SK-N-SH (cell line): ENCODE measurements at regions not wholly inside any gene's neighbourhood (a gene's known extent, or its start where the extent isn't known, plus 50 kb on each side); places are given as distances from the start of the nearest gene placed in this dataset.

Source experiments
- CTCF ChIA-PET: fragments of 300-600, 350-600 bp; formaldehyde crosslinking; extraction: SDS; loops from one replicate; lab custom pipeline; 2021; lab: Yijun Ruan, JAX
- POLR2A ChIA-PET: fragments of 350-600 bp; sonication (Branson Sonifier 250); formaldehyde crosslinking; extraction: SDS; loops from one replicate; lab custom pipeline; 2020; ENCODE audit warnings: antibody characterized with exemption, inconsistent platforms; lab: Yijun Ruan, JAX
- DNase-seq: peaks from one replicate; pipeline ENCODE4 v3.0.0; 2012
- H2AFZ ChIP-seq: fragments of 200-600 bp; sonication (generic); 2 replicates; pipeline ENCODE4 v1.8.1; 2016; ENCODE audit warnings: antibody characterized with exemption, mild to moderate bottlenecking, low read depth
- H3F3A ChIP-seq: fragments of 200-600 bp; sonication (generic); replicated peaks from 2 replicates; pipeline ENCODE3; 2016; ENCODE audit warnings: antibody characterized with exemption, mild to moderate bottlenecking; ENCODE audit not compliant: insufficient read depth
- H3K27ac ChIP-seq, 2 experiments: fragments of 200-500 bp in 1 of 2; fragments of 200-600 bp in 1 of 2; sonication (Bioruptor generic) in 1 of 2; sonication (generic), shearing (Covaris generic) in 1 of 2; 2 replicates each; pipeline versions ENCODE4 v1.5.1 to v1.6.1; 2014 to 2016; ENCODE audit warnings: low read depth in 2 of 2, inconsistent platforms in 1 of 2, low read length in 1 of 2, mild to moderate bottlenecking in 1 of 2, mixed read lengths in 1 of 2
- H3K27me3 ChIP-seq: fragments of 200-600 bp; sonication (generic), shearing (Covaris generic); 2 replicates; pipeline ENCODE4 v1.6.1; 2016; ENCODE audit warnings: mixed run types; ENCODE audit not compliant: insufficient read depth
- H3K36me3 ChIP-seq, 2 experiments: fragments of 200-500 bp in 1 of 2; fragments of 200-600 bp in 1 of 2; sonication (Bioruptor generic) in 1 of 2; sonication (generic) in 1 of 2; replicated peaks in 1 of 2; 2 replicates each; pipeline versions ENCODE3 to v1.5.1; 2014 to 2016; ENCODE audit warnings: low read length in 1 of 2, mild to moderate bottlenecking in 1 of 2; ENCODE audit not compliant: insufficient read depth in 2 of 2, control insufficient read depth in 1 of 2
- H3K4me1 ChIP-seq, 2 experiments: fragments of 200-500 bp in 1 of 2; fragments of 200-600 bp in 1 of 2; sonication (Bioruptor generic) in 1 of 2; sonication (generic), shearing (Covaris generic) in 1 of 2; 2 replicates each; pipeline versions ENCODE4 v1.5.1 to v1.6.1; 2014 to 2016; ENCODE audit warnings: low read depth in 1 of 2, low read length in 1 of 2, mixed run types in 1 of 2; ENCODE audit not compliant: insufficient read depth in 2 of 2, control insufficient read depth in 1 of 2
- H3K4me2 ChIP-seq: fragments of 200-600 bp; sonication (generic), shearing (Covaris generic); 2 replicates; pipeline ENCODE4 v1.6.1; 2017; ENCODE audit warnings: mixed run types
- H3K4me3 ChIP-seq, 2 experiments: fragments of 200-500 bp in 1 of 2; fragments of 200-600 bp in 1 of 2; sonication (Bioruptor generic) in 1 of 2; sonication (generic), shearing (Covaris generic) in 1 of 2; 2 replicates each; pipeline versions ENCODE4 v1.5.1 to v1.8.1; 2014 to 2016; ENCODE audit warnings: low read depth in 2 of 2, inconsistent platforms in 1 of 2, low read length in 1 of 2, mild to moderate bottlenecking in 1 of 2, mixed read lengths in 1 of 2, moderate library complexity in 1 of 2
- H3K79me2 ChIP-seq: fragments of 200-600 bp; sonication (generic); 2 replicates; pipeline ENCODE4 v1.8.1; 2017; ENCODE audit warnings: mild to moderate bottlenecking; ENCODE audit not compliant: insufficient read depth
- H3K9ac ChIP-seq: fragments of 200-600 bp; sonication (generic); 2 replicates; pipeline ENCODE4 v1.6.1; 2017; ENCODE audit warnings: mixed run types
- H3K9me2 ChIP-seq: fragments of 200-600 bp; sonication (generic); 2 replicates; pipeline ENCODE4 v1.6.1; 2017; ENCODE audit warnings: mixed run types
- H3K9me3 ChIP-seq: fragments of 200-600 bp; sonication (generic); 2 replicates; pipeline ENCODE4 v1.6.1; 2017; ENCODE audit warnings: mixed run types, mild to moderate bottlenecking, moderate library complexity
- H4K20me1 ChIP-seq: fragments of 200-600 bp; sonication (generic); 2 replicates; pipeline ENCODE4 v1.6.1; 2017; ENCODE audit warnings: mild to moderate bottlenecking, mixed run types; ENCODE audit not compliant: insufficient read depth
- CHD2 ChIP-seq: fragments of 150-350 bp; IDR thresholded peaks from 2 replicates; pipeline ENCODE4 v1.6.1; 2018; ENCODE audit warnings: low read length; ENCODE audit not compliant: partially characterized antibody
- EZH2phosphoT487 ChIP-seq: fragments of 200-600 bp; sonication (generic); IDR thresholded peaks from 2 replicates; pipeline ENCODE4 v1.6.1; 2017; ENCODE audit warnings: low read depth, mixed run types, mild to moderate bottlenecking, antibody characterized with exemption, moderate library complexity, borderline replicate concordance
- FOSL2 ChIP-seq: IDR thresholded peaks from 2 replicates; pipeline ENCODE4 v1.4.0; 2012; ENCODE audit warnings: low read depth, mild to moderate bottlenecking, moderate library complexity, borderline replicate concordance
- FOXJ3 ChIP-seq: sonication (generic); formaldehyde crosslinking; IDR thresholded peaks from 2 replicates; pipeline ENCODE4 v1.5.1; 2020; ENCODE audit warnings: mild to moderate bottlenecking, missing genetic modification reagents
- FOXM1 ChIP-seq: IDR thresholded peaks from 2 replicates; pipeline ENCODE4 v1.4.0; 2012; ENCODE audit warnings: low read depth, mild to moderate bottlenecking
- GABPA ChIP-seq: IDR thresholded peaks from 2 replicates; pipeline ENCODE4 v1.4.0; 2012; ENCODE audit warnings: low read depth, mild to moderate bottlenecking
- GATA2 ChIP-seq: sonication (generic); formaldehyde crosslinking; IDR thresholded peaks from 2 replicates; pipeline ENCODE4 v1.5.0; 2020; ENCODE audit warnings: mild to moderate bottlenecking, missing genetic modification reagents
- IRF3 ChIP-seq: fragments of 150-350 bp; IDR thresholded peaks from 2 replicates; pipeline ENCODE4 v1.6.1; 2016; ENCODE audit warnings: mild to moderate bottlenecking, low read depth, low read length
- JUND ChIP-seq: IDR thresholded peaks from 2 replicates; pipeline ENCODE4 v1.4.0; 2012
- MEF2A ChIP-seq: IDR thresholded peaks from 2 replicates; pipeline ENCODE4 v1.4.0; 2012; ENCODE audit warnings: low read depth, borderline replicate concordance
- MXI1 ChIP-seq: IDR thresholded peaks from 2 replicates; pipeline ENCODE4 v1.6.1; 2012; ENCODE audit warnings: mild to moderate bottlenecking, low read depth, low read length, improper control_type of control experiment
- NFIC ChIP-seq: IDR thresholded peaks from 2 replicates; pipeline ENCODE4 v1.4.0; 2012; ENCODE audit warnings: borderline replicate concordance
- NRF1 ChIP-seq: IDR thresholded peaks from 2 replicates; pipeline ENCODE4 v1.6.1; 2012; ENCODE audit warnings: low read depth, mild to moderate bottlenecking, low read length
- PBX3 ChIP-seq: IDR thresholded peaks from 2 replicates; pipeline ENCODE4; 2012
- RAD21 ChIP-seq: IDR thresholded peaks from 2 replicates; pipeline ENCODE4 v1.6.1; 2012; ENCODE audit warnings: mild to moderate bottlenecking, low read length
- RCOR1 ChIP-seq: fragments of 150-350 bp; IDR thresholded peaks from 2 replicates; pipeline ENCODE4 v1.6.1; 2017; ENCODE audit warnings: antibody characterized with exemption, low read length
- SIN3A ChIP-seq: IDR thresholded peaks from 2 replicates; pipeline ENCODE4 v1.6.1; 2012; ENCODE audit warnings: low read depth, mild to moderate bottlenecking, low read length, moderate library complexity, borderline replicate concordance
- SMC3 ChIP-seq: IDR thresholded peaks from 2 replicates; pipeline ENCODE4 v1.6.1; 2012; ENCODE audit warnings: low read depth, low read length, improper control_type of control experiment
- TAF1 ChIP-seq: IDR thresholded peaks from 2 replicates; pipeline ENCODE4 v1.6.1; 2012; ENCODE audit warnings: low read depth, mild to moderate bottlenecking, low read length, moderate library complexity, borderline replicate concordance
- TCF12 ChIP-seq: IDR thresholded peaks from 2 replicates; pipeline ENCODE4 v1.4.0; 2012
- USF2 ChIP-seq: fragments of 150-350 bp; IDR thresholded peaks from 2 replicates; pipeline ENCODE4 v1.6.1; 2017; ENCODE audit warnings: antibody characterized with exemption, low read length, low read depth, borderline replicate concordance
- WGBS: methylation state at CpG from one replicate; pipeline ENCODE4 v1.1.6; 2017; ENCODE audit warnings: low lambda C conversion rate; 5-methylcytosine and 5-hydroxymethylcytosine counted together
- TF ChIP-seq, protein P1 (sequence below): fragments of 200-600 bp; sonication (generic); IDR thresholded peaks from 2 replicates; pipeline ENCODE4 v1.6.1; 2017; ENCODE audit warnings: antibody characterized with exemption, mild to moderate bottlenecking, moderate library complexity
- TF ChIP-seq, protein P2 (sequence below): IDR thresholded peaks from 2 replicates; pipeline ENCODE4 v1.4.0; 2012; ENCODE audit warnings: low read depth, borderline replicate concordance

DNA sequence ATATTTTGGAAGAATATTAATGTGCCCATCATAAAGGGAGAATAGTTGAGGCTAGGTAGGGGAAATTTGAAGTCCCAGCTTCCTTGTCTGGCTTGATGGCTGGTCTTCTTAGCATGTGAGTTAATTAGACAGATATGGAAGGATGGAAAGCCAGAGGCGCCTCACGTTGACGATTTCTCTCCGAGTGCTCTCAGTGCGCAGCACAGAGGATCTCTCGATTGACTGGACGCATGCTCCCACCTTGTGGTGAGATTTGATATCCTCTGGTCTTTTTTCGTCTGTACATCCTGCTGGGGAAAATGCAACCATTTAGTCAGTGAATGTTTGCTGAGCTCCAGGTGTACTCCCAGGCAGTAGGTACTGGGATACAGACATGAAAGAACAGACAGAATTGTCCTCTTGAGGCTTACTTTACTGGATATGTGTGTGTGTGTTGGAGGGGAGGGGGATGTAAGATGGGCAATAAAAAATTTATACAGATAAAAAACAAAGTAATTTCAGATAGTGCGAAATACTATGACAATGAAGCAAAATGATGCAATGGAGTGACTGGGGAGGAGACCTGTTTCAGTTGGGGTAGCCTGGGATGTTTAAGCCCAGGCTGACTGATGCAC, 66.9 kb upstream of the ZNG1B start:
- H3K9ac ChIP-seq, result no peak overlapping the region
- H3K36me3 ChIP-seq, result no peaks in the 10 kb centered on the region
- peaks cover 21% of the 10 kb centered on the region; the same call in 1 of the 2 replicates for H3K27me3 ChIP-seq
- WGBS, result 14% methylated on average over 9 of the region's 9 CpGs
- peak; percentile 58 for DNase-seq
- POLR2A ChIA-PET, result no interaction called here
- H3K9me2 ChIP-seq, result no peaks in the 10 kb centered on the region
- no peaks in the 10 kb centered on the region for H4K20me1 ChIP-seq
- H3K4me3 ChIP-seq, result no peak overlapping the region; a peak in 1 of 4 replicates
- CTCF ChIA-PET, result interaction anchor here (0.6 to 5.5 kb wide), 29 partner anchors 14 to 234 kb away, joined by 3 to 43 read pairs (median 4); no protein-coding TSS in a partner anchor
- no peaks in the 10 kb centered on the region for H3K9me3 ChIP-seq
- TF ChIP-seq, protein P1, sequence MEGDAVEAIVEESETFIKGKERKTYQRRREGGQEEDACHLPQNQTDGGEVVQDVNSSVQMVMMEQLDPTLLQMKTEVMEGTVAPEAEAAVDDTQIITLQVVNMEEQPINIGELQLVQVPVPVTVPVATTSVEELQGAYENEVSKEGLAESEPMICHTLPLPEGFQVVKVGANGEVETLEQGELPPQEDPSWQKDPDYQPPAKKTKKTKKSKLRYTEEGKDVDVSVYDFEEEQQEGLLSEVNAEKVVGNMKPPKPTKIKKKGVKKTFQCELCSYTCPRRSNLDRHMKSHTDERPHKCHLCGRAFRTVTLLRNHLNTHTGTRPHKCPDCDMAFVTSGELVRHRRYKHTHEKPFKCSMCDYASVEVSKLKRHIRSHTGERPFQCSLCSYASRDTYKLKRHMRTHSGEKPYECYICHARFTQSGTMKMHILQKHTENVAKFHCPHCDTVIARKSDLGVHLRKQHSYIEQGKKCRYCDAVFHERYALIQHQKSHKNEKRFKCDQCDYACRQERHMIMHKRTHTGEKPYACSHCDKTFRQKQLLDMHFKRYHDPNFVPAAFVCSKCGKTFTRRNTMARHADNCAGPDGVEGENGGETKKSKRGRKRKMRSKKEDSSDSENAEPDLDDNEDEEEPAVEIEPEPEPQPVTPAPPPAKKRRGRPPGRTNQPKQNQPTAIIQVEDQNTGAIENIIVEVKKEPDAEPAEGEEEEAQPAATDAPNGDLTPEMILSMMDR, result peak; percentile 69
- no peak for TF ChIP-seq JUND
- peak; percentile 89 for TF ChIP-seq SMC3
- TF ChIP-seq, protein P2, sequence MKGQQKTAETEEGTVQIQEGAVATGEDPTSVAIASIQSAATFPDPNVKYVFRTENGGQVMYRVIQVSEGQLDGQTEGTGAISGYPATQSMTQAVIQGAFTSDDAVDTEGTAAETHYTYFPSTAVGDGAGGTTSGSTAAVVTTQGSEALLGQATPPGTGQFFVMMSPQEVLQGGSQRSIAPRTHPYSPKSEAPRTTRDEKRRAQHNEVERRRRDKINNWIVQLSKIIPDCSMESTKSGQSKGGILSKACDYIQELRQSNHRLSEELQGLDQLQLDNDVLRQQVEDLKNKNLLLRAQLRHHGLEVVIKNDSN, result no peak
- TF ChIP-seq RAD21, result peak; percentile 85
- no peak for TF ChIP-seq IRF3
- H3K4me1 ChIP-seq, result no peaks in the 10 kb centered on the region
- no peak overlapping the region for H3K27ac ChIP-seq
- no peaks in the 10 kb centered on the region for H3K79me2 ChIP-seq
- no peak overlapping the region for H2AFZ ChIP-seq
- no peak overlapping the region for H3K4me2 ChIP-seq
- H3F3A ChIP-seq, result no peaks in the 10 kb centered on the region

DNA sequence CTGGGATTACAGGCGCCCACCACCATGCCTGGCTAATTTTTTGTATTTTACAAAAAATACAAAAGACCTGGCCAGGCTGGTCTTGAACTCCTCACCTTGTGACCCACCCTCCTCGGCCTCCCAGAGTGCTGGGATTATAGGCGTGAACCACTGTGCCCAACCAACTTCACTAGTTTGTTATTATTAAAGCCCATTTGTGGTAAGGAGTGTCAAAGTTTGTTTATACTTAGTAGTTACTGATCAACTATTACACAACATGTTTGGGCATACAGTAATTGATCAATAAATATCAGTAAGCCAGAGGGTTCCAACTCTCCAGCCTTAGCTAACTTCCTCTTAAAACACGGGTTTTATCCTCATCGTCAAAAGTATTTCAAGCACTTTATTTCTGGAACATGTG, 67.5 kb upstream of the ZNG1B start:
- Histone ChIP-seq H3K4me1 (no peaks in the 10 kb centered on the region), H4K20me1 (no peaks in the 10 kb centered on the region), H3K9me3 (no peaks in the 10 kb centered on the region), H3K27me3 (peaks cover 21% of the 10 kb centered on the region; the same call in 1 of the 2 replicates), H3K27ac (no peak overlapping the region), H3F3A (no peaks in the 10 kb centered on the region), H3K79me2 (no peaks in the 10 kb centered on the region), H3K4me2 (no peak overlapping the region), H3K9me2 (no peaks in the 10 kb centered on the region), H2AFZ (no peak overlapping the region), H3K36me3 (no peaks in the 10 kb centered on the region), H3K4me3 (no peak overlapping the region), H3K9ac (no peak overlapping the region)
- DNase-seq, result no peak
- ChIA-PET POLR2A (no interaction called here), CTCF (interaction anchor here (0.6 to 5.5 kb wide), 26 partner anchors 20 to 233 kb away, joined by 3 to 43 read pairs (median 4); no protein-coding TSS in a partner anchor)
- WGBS, result 9% methylated on average over 5 of the region's 5 CpGs
- TF ChIP-seq TCF12 (no peak), NFIC (no peak), NRF1 (no peak), RCOR1 (no peak), CHD2 (no peak), SIN3A (no peak), GATA2 (no peak), USF2 (no peak), JUND (no peak), TAF1 (no peak), MXI1 (no peak), FOSL2 (no peak), RAD21 (no peak), GABPA (no peak), FOXM1 (no peak), SMC3 (no peak), FOXJ3 (CRISPR knock-in tag) (no peak), EZH2phosphoT487 (no peak), PBX3 (no peak), MEF2A (no peak)
